DMS 273 treated with DMSO at 0.1 percent for 48 hours (cell line): ENCODE measurements at regions not wholly inside any gene's neighbourhood (a gene's known extent, or its start where the extent isn't known, plus 50 kb on each side); places are given as distances from the start of the nearest gene placed in this dataset.

ENCODE experiments used
- DNase-seq: peaks from one replicate; lab custom pipeline; 2025; lab: John Stamatoyannopoulos, UW

GRCh38 chrX:149992918-149993317 lies 54.6 kb upstream of the EOLA2 start:
- DNase-seq, result no peak

GRCh38 chrX:149993989-149994388 lies 55.7 kb upstream of the EOLA2 start:
- DNase-seq, result no peak

GRCh38 chrX:149996515-149996914 lies 58.2 kb upstream of the EOLA2 start:
- no peak for DNase-seq

- no peak for DNase-seq
Measured at GRCh38 chrX:150005027-150005426, 66.7 kb upstream of the EOLA2 start.

- no peak for DNase-seq
Measured at GRCh38 chrX:150007356-150007755, 69.1 kb upstream of the EOLA2 start.

GRCh38 chrX:150012647-150013381 lies 74.5 kb upstream of the EOLA2 start:
- DNase-seq, result no peak

GRCh38 chrX:150014525-150014924 lies 76.2 kb upstream of the EOLA2 start:
- no peak for DNase-seq

GRCh38 chrX:150017868-150018267 lies 79.6 kb upstream of the EOLA2 start:
- DNase-seq, result no peak

GRCh38 chrX:150018931-150019361 lies 80.7 kb upstream of the EOLA2 start:
- no peak for DNase-seq

- no peak for DNase-seq
Measured at GRCh38 chrX:150028692-150029091, 90.4 kb upstream of the EOLA2 start.

- DNase-seq, result no peak
Measured at GRCh38 chrX:150032742-150033141, 94.5 kb upstream of the EOLA2 start.

- DNase-seq, result no peak
Measured at GRCh38 chrX:150034788-150035187, 96.5 kb upstream of the EOLA2 start.

GRCh38 chrX:150035531-150035930 lies 97.2 kb upstream of the EOLA2 start:
- DNase-seq, result no peak

- DNase-seq, result no peak
Measured at GRCh38 chrX:150036181-150036580, 97.9 kb upstream of the EOLA2 start.

- DNase-seq, result no peak
Measured at GRCh38 chrX:150036641-150037040, 98.3 kb upstream of the EOLA2 start.

- DNase-seq, result no peak
Measured at GRCh38 chrX:150037041-150037440, 98.8 kb upstream of the EOLA2 start.

- no peak for DNase-seq
Measured at GRCh38 chrX:150038315-150038714, 100.0 kb upstream of the EOLA2 start.

GRCh38 chrX:150038986-150039599 lies 100.8 kb upstream of the EOLA2 start:
- no peak for DNase-seq

- DNase-seq, result no peak
Measured at GRCh38 chrX:150041208-150041607, 102.9 kb upstream of the EOLA2 start.

GRCh38 chrX:150044556-150044955 lies 106.3 kb upstream of the EOLA2 start:
- no peak for DNase-seq

GRCh38 chrX:150047818-150048217 lies 109.5 kb upstream of the EOLA2 start:
- DNase-seq, result no peak

- no peak for DNase-seq
Measured at GRCh38 chrX:150049647-150050046, 111.4 kb upstream of the EOLA2 start.

- no peak for DNase-seq
Measured at GRCh38 chrX:150050387-150050786, 112.1 kb upstream of the EOLA2 start.

GRCh38 chrX:150051096-150051495 lies 112.8 kb upstream of the EOLA2 start:
- DNase-seq, result no peak
